ENCODE measurements at regions not wholly inside any gene's neighbourhood (a gene's known extent, or its start where the extent isn't known, plus 50 kb on each side); places are given as distances from the start of the nearest gene placed in this dataset.

DNA sequence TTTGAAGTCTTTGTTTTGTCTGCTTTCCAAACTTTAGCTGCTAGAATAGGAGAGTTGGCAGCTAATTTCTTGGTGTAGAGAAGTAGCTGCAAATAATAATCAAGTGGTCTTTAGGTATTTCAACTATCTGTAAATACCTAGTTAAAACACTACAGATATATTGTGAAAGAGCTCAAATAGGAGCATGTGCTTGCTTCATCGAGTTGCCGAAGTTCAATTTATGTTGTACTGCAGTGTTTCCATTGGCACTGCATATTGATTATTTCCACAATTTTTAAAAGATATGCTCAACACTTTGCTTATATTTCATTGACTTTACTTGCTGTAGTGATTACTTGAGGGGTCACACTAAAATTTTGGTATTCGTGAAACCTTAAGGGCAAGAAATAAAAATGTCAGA, 131.6 kb upstream of the BMP4 start:
- Histone ChIP-seq H3K4me1 (ENCODE audit: insufficient read depth, low read length) (no peaks in the 10 kb centered on the region), H3K9me3 (ENCODE audit: low read depth, low read length) (no peaks in the 10 kb centered on the region), H3K79me2 (ENCODE audit: insufficient read depth, low read length) (no peaks in the 10 kb centered on the region), H3K27ac (ENCODE audit: low read depth, low read length) (no peak overlapping the region), H3K27me3 (ENCODE audit: insufficient read depth, low read length) (peaks cover 4% of the 10 kb centered on the region), H3K4me2 (ENCODE audit: insufficient read depth, low read length) (no peak overlapping the region), H2AFZ (ENCODE audit: low read length) (no peak overlapping the region), H3K36me3 (ENCODE audit: insufficient read depth, low read length) (no peaks in the 10 kb centered on the region), H3K4me3 (ENCODE audit: insufficient read depth, low read length) (no peak overlapping the region), H4K20me1 (ENCODE audit: insufficient read depth, low read length) (no peaks in the 10 kb centered on the region)
- TF ChIP-seq, protein P1, sequence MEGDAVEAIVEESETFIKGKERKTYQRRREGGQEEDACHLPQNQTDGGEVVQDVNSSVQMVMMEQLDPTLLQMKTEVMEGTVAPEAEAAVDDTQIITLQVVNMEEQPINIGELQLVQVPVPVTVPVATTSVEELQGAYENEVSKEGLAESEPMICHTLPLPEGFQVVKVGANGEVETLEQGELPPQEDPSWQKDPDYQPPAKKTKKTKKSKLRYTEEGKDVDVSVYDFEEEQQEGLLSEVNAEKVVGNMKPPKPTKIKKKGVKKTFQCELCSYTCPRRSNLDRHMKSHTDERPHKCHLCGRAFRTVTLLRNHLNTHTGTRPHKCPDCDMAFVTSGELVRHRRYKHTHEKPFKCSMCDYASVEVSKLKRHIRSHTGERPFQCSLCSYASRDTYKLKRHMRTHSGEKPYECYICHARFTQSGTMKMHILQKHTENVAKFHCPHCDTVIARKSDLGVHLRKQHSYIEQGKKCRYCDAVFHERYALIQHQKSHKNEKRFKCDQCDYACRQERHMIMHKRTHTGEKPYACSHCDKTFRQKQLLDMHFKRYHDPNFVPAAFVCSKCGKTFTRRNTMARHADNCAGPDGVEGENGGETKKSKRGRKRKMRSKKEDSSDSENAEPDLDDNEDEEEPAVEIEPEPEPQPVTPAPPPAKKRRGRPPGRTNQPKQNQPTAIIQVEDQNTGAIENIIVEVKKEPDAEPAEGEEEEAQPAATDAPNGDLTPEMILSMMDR (IDR thresholded peaks at IDR 0.05; ENCODE audit: extremely low read depth, low read depth, low read length), result no peak
- no peak for DNase-seq (ENCODE audit: insufficient read length, low spot score, missing footprints)

DNA sequence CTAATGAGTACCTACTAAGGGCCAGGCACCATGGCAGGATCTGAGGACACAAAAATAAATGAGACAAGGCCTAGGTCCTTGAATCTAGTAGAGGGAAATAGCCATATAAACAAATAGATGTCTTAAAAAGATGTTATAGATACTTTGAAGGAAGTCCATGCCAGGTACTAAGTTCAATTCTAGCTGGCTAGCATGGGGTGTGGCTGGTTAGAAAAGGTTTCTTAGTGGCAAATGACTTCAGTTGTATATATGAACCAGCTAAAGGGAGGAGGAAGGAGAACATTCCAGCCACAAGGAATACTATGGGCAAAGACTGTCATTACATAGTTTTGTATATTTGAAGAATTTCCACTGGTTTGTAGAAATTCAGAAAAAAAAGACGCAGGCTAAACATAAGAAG, 133.6 kb upstream of the BMP4 start:
- TF ChIP-seq, protein P1 (IDR thresholded peaks at IDR 0.05; ENCODE audit: extremely low read depth, low read depth, low read length), result no peak
- no peak overlapping the region for H3K4me2 ChIP-seq (ENCODE audit: insufficient read depth, low read length)

DNA sequence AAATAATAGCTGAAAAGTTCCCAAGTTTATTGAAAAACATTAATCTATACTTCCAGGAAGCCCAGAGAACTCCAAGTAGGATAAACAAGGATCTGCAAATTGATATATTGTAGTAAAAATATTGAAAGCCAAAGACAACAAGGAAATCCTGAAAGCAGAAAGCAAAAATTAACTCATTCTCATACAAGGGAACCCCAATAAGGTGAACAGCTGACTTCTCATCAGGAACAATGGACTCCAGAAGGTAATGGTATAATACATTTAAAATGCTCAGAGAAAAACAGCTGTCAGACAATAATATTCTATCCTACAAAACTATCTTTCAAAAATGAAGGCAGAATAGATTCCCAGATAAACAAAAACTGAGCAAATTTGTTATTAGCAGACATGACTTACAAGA, 138.1 kb upstream of the BMP4 start:
- no peak overlapping the region for H3K4me3 ChIP-seq (ENCODE audit: insufficient read depth, low read length)
- TF ChIP-seq, protein P1 (IDR thresholded peaks at IDR 0.05; ENCODE audit: extremely low read depth, low read depth, low read length), result no peak
- H3K27me3 ChIP-seq (ENCODE audit: insufficient read depth, low read length), result no peaks in the 10 kb centered on the region
- no peak overlapping the region for H2AFZ ChIP-seq (ENCODE audit: low read length)
- no peaks in the 10 kb centered on the region for H3K36me3 ChIP-seq (ENCODE audit: insufficient read depth, low read length)
- no peaks in the 10 kb centered on the region for H4K20me1 ChIP-seq (ENCODE audit: insufficient read depth, low read length)
- no peaks in the 10 kb centered on the region for H3K79me2 ChIP-seq (ENCODE audit: insufficient read depth, low read length)
- H3K27ac ChIP-seq (ENCODE audit: low read depth, low read length), result no peak overlapping the region
- no peaks in the 10 kb centered on the region for H3K9me3 ChIP-seq (ENCODE audit: low read depth, low read length)
- DNase-seq (ENCODE audit: insufficient read length, low spot score, missing footprints), result no peak
- H3K4me1 ChIP-seq (ENCODE audit: insufficient read depth, low read length), result no peaks in the 10 kb centered on the region
- no peak overlapping the region for H3K4me2 ChIP-seq (ENCODE audit: insufficient read depth, low read length)

More for the DNA sequence above, 133.6 kb upstream of the BMP4 start:
- DNase-seq (ENCODE audit: insufficient read length, low spot score, missing footprints), result no peak
- no peak overlapping the region for H3K4me3 ChIP-seq (ENCODE audit: insufficient read depth, low read length)
- no peak overlapping the region for H3K27ac ChIP-seq (ENCODE audit: low read depth, low read length)
- no peaks in the 10 kb centered on the region for H3K79me2 ChIP-seq (ENCODE audit: insufficient read depth, low read length)
- no peaks in the 10 kb centered on the region for H3K36me3 ChIP-seq (ENCODE audit: insufficient read depth, low read length)
- H4K20me1 ChIP-seq (ENCODE audit: insufficient read depth, low read length), result no peaks in the 10 kb centered on the region
- H3K9me3 ChIP-seq (ENCODE audit: low read depth, low read length), result no peaks in the 10 kb centered on the region
- no peaks in the 10 kb centered on the region for H3K4me1 ChIP-seq (ENCODE audit: insufficient read depth, low read length)
- peaks cover 4% of the 10 kb centered on the region for H3K27me3 ChIP-seq (ENCODE audit: insufficient read depth, low read length)
- H2AFZ ChIP-seq (ENCODE audit: low read length), result no peak overlapping the region

DNA sequence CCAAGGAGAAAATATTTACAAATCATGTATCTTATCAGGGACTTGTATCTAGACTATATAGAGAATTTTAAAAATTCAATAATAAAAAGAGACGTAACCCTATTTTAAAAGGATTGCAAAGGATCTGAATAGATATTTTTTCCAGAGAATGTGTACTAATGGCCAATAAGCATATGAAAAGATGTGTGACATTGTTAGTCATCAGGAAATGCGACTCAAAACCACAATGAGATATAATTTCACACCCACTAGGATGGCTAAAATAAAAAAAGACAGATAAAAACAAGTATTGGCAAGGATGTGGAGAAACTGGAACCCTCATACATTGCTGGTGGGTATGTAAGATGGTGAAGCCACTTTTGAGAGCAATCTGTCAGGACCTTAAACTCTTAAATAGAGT, 141.9 kb upstream of the BMP4 start:
- Histone ChIP-seq H3K27ac (ENCODE audit: low read depth, low read length) (no peak overlapping the region), H3K9me3 (ENCODE audit: low read depth, low read length) (no peaks in the 10 kb centered on the region), H3K4me3 (ENCODE audit: insufficient read depth, low read length) (no peak overlapping the region), H3K27me3 (ENCODE audit: insufficient read depth, low read length) (no peaks in the 10 kb centered on the region), H3K79me2 (ENCODE audit: insufficient read depth, low read length) (no peaks in the 10 kb centered on the region), H3K36me3 (ENCODE audit: insufficient read depth, low read length) (no peaks in the 10 kb centered on the region), H3K4me1 (ENCODE audit: insufficient read depth, low read length) (no peaks in the 10 kb centered on the region), H4K20me1 (ENCODE audit: insufficient read depth, low read length) (no peaks in the 10 kb centered on the region), H3K4me2 (ENCODE audit: insufficient read depth, low read length) (no peak overlapping the region), H2AFZ (ENCODE audit: low read length) (no peak overlapping the region)
- DNase-seq (ENCODE audit: insufficient read length, low spot score, missing footprints), result no peak
- TF ChIP-seq, protein P1 (IDR thresholded peaks at IDR 0.05; ENCODE audit: extremely low read depth, low read depth, low read length), result no peak
